CD14-positive monocyte (primary cell): ENCODE measurements at regions not wholly inside any gene's neighbourhood (a gene's known extent, or its start where the extent isn't known, plus 50 kb on each side); places are given as distances from the start of the nearest gene placed in this dataset.

Experiments used
- DNase-seq, 3 donors: peaks; one replicate each; pipeline ENCODE4 v3.0.0-alpha.2; 2011 to 2022
- H2AFZ ChIP-seq: 2 replicates; pipeline ENCODE4 v1.6.0; 2012; ENCODE audit warnings: mild to moderate bottlenecking, low read depth, low read length, inconsistent platforms; ENCODE audit not compliant: insufficient read depth, poor library complexity, severe bottlenecking
- H3K27ac ChIP-seq, 2 donors: 1 replicate in 1 of 2; 2 replicates in 1 of 2; pipeline ENCODE4 v1.5.1; 2012 to 2013; ENCODE audit warnings: low read length in 2 of 2, control low read depth in 1 of 2, inconsistent platforms in 1 of 2, low read depth in 1 of 2, mild to moderate bottlenecking in 1 of 2
- H3K27me3 ChIP-seq, 2 donors: one replicate each; pipeline versions ENCODE4 v1.6.0 to v1.6.1; 2011 to 2013; ENCODE audit warnings: low read length in 2 of 2; ENCODE audit not compliant: control insufficient read depth in 2 of 2, insufficient read depth in 2 of 2
- H3K36me3 ChIP-seq, 2 donors: replicated peaks in 1 of 2; 1 replicate in 1 of 2; 2 replicates in 1 of 2; pipeline versions ENCODE4 v1.5.1 to v1.6.1; 2012 to 2013; ENCODE audit warnings: low read length in 2 of 2, control low read depth in 1 of 2, inconsistent platforms in 1 of 2, mild to moderate bottlenecking in 1 of 2; ENCODE audit not compliant: insufficient read depth in 2 of 2, control insufficient read depth in 1 of 2
- H3K4me1 ChIP-seq, 2 donors: 1 replicate in 1 of 2; 2 replicates in 1 of 2; pipeline versions ENCODE4 v1.5.1 to v1.6.1; 2012 to 2013; ENCODE audit warnings: low read length in 2 of 2, control low read depth in 1 of 2, inconsistent platforms in 1 of 2, mild to moderate bottlenecking in 1 of 2, moderate library complexity in 1 of 2; ENCODE audit not compliant: insufficient read depth in 2 of 2, control insufficient read depth in 1 of 2
- H3K4me2 ChIP-seq: replicated peaks from 2 replicates; pipeline ENCODE3; 2012; ENCODE audit warnings: low read length, moderate library complexity, mild to moderate bottlenecking; ENCODE audit not compliant: poor library complexity, severe bottlenecking; ENCODE audit errors: extremely low read depth
- H3K4me3 ChIP-seq, 3 experiments: fragments of 200-600 bp in 1 of 3; sonication (generic) in 1 of 3; replicated peaks in 1 of 3; 1 replicate in 2 of 3; 2 replicates in 1 of 3; pipeline ENCODE4 v1.5.1; 2011 to 2013; ENCODE audit warnings: low read length in 3 of 3, mild to moderate bottlenecking in 3 of 3, control low read depth in 2 of 3, low read depth in 2 of 3, inconsistent platforms in 1 of 3, moderate library complexity in 1 of 3
- H3K79me2 ChIP-seq: 2 replicates; pipeline ENCODE4 v1.6.0; 2012; ENCODE audit warnings: mild to moderate bottlenecking, control low read depth, inconsistent platforms, low read length, moderate library complexity; ENCODE audit not compliant: insufficient read depth
- H3K9ac ChIP-seq: 2 replicates; pipeline ENCODE4 v1.6.0; 2017; ENCODE audit warnings: low read length, mild to moderate bottlenecking; ENCODE audit not compliant: insufficient read depth, poor library complexity, severe bottlenecking
- H3K9me3 ChIP-seq, 2 donors: replicated peaks in 1 of 2; 1 replicate in 1 of 2; 2 replicates in 1 of 2; pipeline versions ENCODE4 v1.5.1 to v1.6.1; 2012 to 2013; ENCODE audit warnings: low read length in 2 of 2, control low read depth in 1 of 2; ENCODE audit not compliant: control insufficient read depth in 1 of 2, insufficient read depth in 1 of 2
- H4K20me1 ChIP-seq: 2 replicates; pipeline ENCODE4 v1.6.0; 2012; ENCODE audit warnings: mild to moderate bottlenecking, low read length, control low read depth, moderate library complexity; ENCODE audit not compliant: insufficient read depth
- H3K27ac Mint-ChIP-seq, 7 donors: one replicate each; pipeline ENCODE4 v1.8.0; 2020; ENCODE audit warnings: mild to moderate bottlenecking in 7 of 7, mixed read lengths in 7 of 7, moderate library complexity in 6 of 7, inconsistent platforms in 2 of 7
- H3K27me3 Mint-ChIP-seq, 3 donors: one replicate each; pipeline ENCODE4 v1.8.0; 2021 to 2022; ENCODE audit warnings: low read depth in 3 of 3, mild to moderate bottlenecking in 3 of 3, mixed read lengths in 3 of 3, moderate library complexity in 3 of 3, inconsistent platforms in 1 of 3
- H3K36me3 Mint-ChIP-seq, 2 donors: one replicate each; pipeline ENCODE4 v1.8.0; 2020; ENCODE audit warnings: mixed read lengths in 2 of 2, inconsistent platforms in 1 of 2, mild to moderate bottlenecking in 1 of 2
- H3K4me1 Mint-ChIP-seq: one replicate; pipeline ENCODE4 v1.8.0; 2020; ENCODE audit warnings: mild to moderate bottlenecking, mixed read lengths
- H3K4me3 Mint-ChIP-seq, 2 donors: one replicate each; pipeline ENCODE4 v1.8.0; 2020; ENCODE audit warnings: mild to moderate bottlenecking in 2 of 2, mixed read lengths in 2 of 2, moderate library complexity in 1 of 2
- H3K9me3 Mint-ChIP-seq, 7 donors: one replicate each; pipeline ENCODE4 v1.8.0; 2020 to 2022; ENCODE audit warnings: mixed read lengths in 7 of 7, mild to moderate bottlenecking in 6 of 7, moderate library complexity in 6 of 7, inconsistent platforms in 2 of 7
- CTCF ChIP-seq: fragments of 200-600 bp; IDR thresholded peaks from one replicate; pipeline ENCODE4 v1.8.0; 2022; ENCODE audit warnings: antibody characterized with exemption, mild to moderate bottlenecking
- WGBS: methylation state at CpG from one replicate; pipeline ENCODE4 v1.1.5; 2013; ENCODE audit warnings: missing lambda C conversion rate; ENCODE audit not compliant: insufficient coverage; 5-methylcytosine and 5-hydroxymethylcytosine counted together
- intact Hi-C, 2 donors: fragments of 100-400 bp; cut with micrococcal nuclease; formaldehyde crosslinking; loops; one replicate each; pipeline versions ENCODE4 v1.15.0 to v1.15.1; 2023

GRCh38 chrX:28229217-28229616, 248.0 kb upstream of the DCAF8L1 start:
- Histone ChIP-seq H4K20me1 (no peaks in the 10 kb centered on the region), H3K4me2 (no peak overlapping the region), H3K9ac (no peak overlapping the region), H3K36me3 (no peaks in the 10 kb centered on the region), H3K4me1 (no peaks in the 10 kb centered on the region), H3K4me3 (no peak overlapping the region), H3K27ac (no peak overlapping the region), H3K27me3 (no peaks in the 10 kb centered on the region), H3K9me3 (no peaks in the 10 kb centered on the region), H2AFZ (no peak overlapping the region), H3K79me2 (no peaks in the 10 kb centered on the region)
- H3K27ac Mint-ChIP-seq = no peak overlapping the region
- intact Hi-C loops = no loop called here
- no peak for TF ChIP-seq CTCF
- peaks cover 2% of the 10 kb centered on the region for H3K4me1 Mint-ChIP-seq
- H3K9me3 Mint-ChIP-seq = peaks cover 0 to 2% (median 0%) of the 10 kb centered on the region in 7 donors
- H3K36me3 Mint-ChIP-seq = no peaks in the 10 kb centered on the region
- H3K4me3 Mint-ChIP-seq = no peak overlapping the region
- H3K27me3 Mint-ChIP-seq = no peaks in the 10 kb centered on the region
- no peak for DNase-seq

GRCh38 chrX:28225513-28225912, 244.3 kb upstream of the DCAF8L1 start:
- WGBS = no CpG with 5 or more reads among the region's 1 CpG
- no peaks in the 10 kb centered on the region for H3K4me1 ChIP-seq
- H3K36me3 ChIP-seq = no peaks in the 10 kb centered on the region
- no peaks in the 10 kb centered on the region for H3K79me2 ChIP-seq
- Mint-ChIP-seq H3K27me3 (no peaks in the 10 kb centered on the region), H3K36me3 (no peaks in the 10 kb centered on the region), H3K9me3 (peaks cover 0 to 2% (median 0%) of the 10 kb centered on the region in 7 donors), H3K4me3 (no peak overlapping the region), H3K4me1 (peaks cover 2% of the 10 kb centered on the region), H3K27ac (no peak overlapping the region)
- no peak overlapping the region for H3K4me2 ChIP-seq
- H3K27ac ChIP-seq = no peak overlapping the region
- TF ChIP-seq CTCF = no peak
- H4K20me1 ChIP-seq = no peaks in the 10 kb centered on the region
- H3K9me3 ChIP-seq = no peaks in the 10 kb centered on the region
- H2AFZ ChIP-seq = no peak overlapping the region
- intact Hi-C loops = no loop called here
- H3K27me3 ChIP-seq = no peaks in the 10 kb centered on the region
- no peak overlapping the region for H3K9ac ChIP-seq
- no peak overlapping the region for H3K4me3 ChIP-seq
- no peak for DNase-seq
